Activated naive CD4-positive, alpha-beta T cell treated with anti-CD3 and anti-CD28 coated beads for 36 hours (primary cell): ENCODE measurements at regions not wholly inside any gene's neighbourhood (a gene's known extent, or its start where the extent isn't known, plus 50 kb on each side); places are given as distances from the start of the nearest gene placed in this dataset.

Source experiments
- CTCF ChIA-PET: fragments of 350-600 bp; sonication (Branson Sonifier 250); formaldehyde crosslinking; loops from one replicate; lab custom pipeline; 2021; ENCODE audit warnings: antibody characterized with exemption; lab: Charles Lee
- DNase-seq: peaks from one replicate; pipeline ENCODE4 v3.0.0-alpha.2; 2020
- H3K27ac Mint-ChIP-seq: one replicate; pipeline ENCODE4 v1.8.0; 2021; ENCODE audit warnings: mild to moderate bottlenecking, mixed read lengths
- H3K27me3 Mint-ChIP-seq: one replicate; pipeline ENCODE4 v1.8.0; 2021; ENCODE audit warnings: low read depth, mixed read lengths
- H3K36me3 Mint-ChIP-seq: one replicate; pipeline ENCODE4 v1.8.0; 2021; ENCODE audit warnings: low read depth, mixed read lengths
- H3K4me1 Mint-ChIP-seq: one replicate; pipeline ENCODE4 v1.8.0; 2021; ENCODE audit warnings: low read depth, mixed read lengths
- H3K4me3 Mint-ChIP-seq: one replicate; pipeline ENCODE4 v1.8.0; 2021; ENCODE audit warnings: mild to moderate bottlenecking, moderate library complexity, mixed read lengths
- H3K9me3 Mint-ChIP-seq: one replicate; pipeline ENCODE4 v1.8.0; 2021; ENCODE audit warnings: mixed read lengths
- intact Hi-C: fragments of 100-400 bp; cut with micrococcal nuclease; formaldehyde crosslinking; loops from one replicate; pipeline ENCODE4 v1.15.1; 2023

DNA sequence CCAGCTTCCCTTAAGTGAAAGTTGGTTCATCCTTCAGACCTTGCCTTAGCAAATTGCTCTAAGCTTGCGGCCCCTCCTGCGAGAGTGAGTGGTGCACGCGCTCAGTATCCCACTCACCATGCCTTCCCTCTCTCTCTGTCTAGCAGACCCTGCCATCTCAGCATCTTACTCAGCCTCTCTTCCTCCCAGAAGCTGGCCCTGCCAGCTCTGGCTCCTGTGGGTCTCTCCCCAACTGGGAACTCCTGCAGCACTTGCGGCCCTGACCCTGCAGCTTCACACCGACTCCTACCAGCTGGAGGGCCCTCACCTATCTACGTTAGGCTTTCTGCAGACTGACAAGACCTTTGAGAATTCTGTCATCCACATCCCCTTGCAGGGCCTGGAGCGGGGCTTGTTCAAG lies 286.1 kb upstream of the TLE3 start:
- H3K9me3 Mint-ChIP-seq, result peaks cover 4% of the 10 kb centered on the region
- intact Hi-C loops, result no loop called here
- H3K36me3 Mint-ChIP-seq, result no peaks in the 10 kb centered on the region
- no peak overlapping the region for H3K4me3 Mint-ChIP-seq
- no peaks in the 10 kb centered on the region for H3K4me1 Mint-ChIP-seq
- no peak overlapping the region for H3K27ac Mint-ChIP-seq
- DNase-seq, result no peak
- CTCF ChIA-PET, result interaction anchor here (1.3 to 1.5 kb wide), 2 partner anchors 81 to 104 kb away, joined by 3 to 4 read pairs; no protein-coding TSS in a partner anchor
- no peaks in the 10 kb centered on the region for H3K27me3 Mint-ChIP-seq

- H3K27ac Mint-ChIP-seq, result no peak overlapping the region
- H3K36me3 Mint-ChIP-seq, result no peaks in the 10 kb centered on the region
- peaks cover 4% of the 10 kb centered on the region for H3K9me3 Mint-ChIP-seq
Observed at GRCh38 chr15:70382762-70383458, 285.2 kb upstream of the TLE3 start.

GRCh38 chr15:70382009-70382749 lies 284.5 kb upstream of the TLE3 start:
- DNase-seq, result no peak
- intact Hi-C loops, result no loop called here
- Mint-ChIP-seq H3K9me3 (peaks cover 4% of the 10 kb centered on the region), H3K27me3 (no peaks in the 10 kb centered on the region), H3K4me1 (no peaks in the 10 kb centered on the region), H3K4me3 (no peak overlapping the region), H3K36me3 (no peaks in the 10 kb centered on the region), H3K27ac (no peak overlapping the region)
- CTCF ChIA-PET, result no interaction called here

More at GRCh38 chr15:70382762-70383458, 285.2 kb upstream of the TLE3 start:
- no peaks in the 10 kb centered on the region for H3K4me1 Mint-ChIP-seq
- no peak overlapping the region for H3K4me3 Mint-ChIP-seq
- no peak for DNase-seq
- intact Hi-C loops, result no loop called here
- CTCF ChIA-PET, result interaction anchor here (1.3 kb wide), 1 partner anchor 82 kb away, joined by 3 read pairs; no protein-coding TSS in a partner anchor
- H3K27me3 Mint-ChIP-seq, result no peaks in the 10 kb centered on the region

GRCh38 chr15:70379938-70380883 lies 282.5 kb upstream of the TLE3 start:
- intact Hi-C loops, result no loop called here
- Mint-ChIP-seq H3K27me3 (peaks cover 5% of the 10 kb centered on the region), H3K27ac (no peak overlapping the region), H3K9me3 (peaks cover 4% of the 10 kb centered on the region), H3K4me1 (no peaks in the 10 kb centered on the region), H3K4me3 (no peak overlapping the region), H3K36me3 (no peaks in the 10 kb centered on the region)
- DNase-seq, result no peak
- CTCF ChIA-PET, result interaction anchor here (0.6 to 1.1 kb wide), 2 partner anchors 50 to 128 kb away, joined by 3 to 4 read pairs; no protein-coding TSS in a partner anchor

GRCh38 chr15:70379134-70379533 lies 281.4 kb upstream of the TLE3 start:
- H3K27me3 Mint-ChIP-seq, result peaks cover 5% of the 10 kb centered on the region
- no peak overlapping the region for H3K27ac Mint-ChIP-seq
- H3K4me3 Mint-ChIP-seq, result no peak overlapping the region
- H3K9me3 Mint-ChIP-seq, result peaks cover 4% of the 10 kb centered on the region
- no peaks in the 10 kb centered on the region for H3K36me3 Mint-ChIP-seq
- intact Hi-C loops, result no loop called here
- CTCF ChIA-PET, result no interaction called here
- no peak for DNase-seq
- no peaks in the 10 kb centered on the region for H3K4me1 Mint-ChIP-seq

- Mint-ChIP-seq H3K36me3 (no peaks in the 10 kb centered on the region), H3K27me3 (peaks cover 5% of the 10 kb centered on the region), H3K27ac (no peak overlapping the region), H3K4me1 (no peaks in the 10 kb centered on the region), H3K4me3 (no peak overlapping the region), H3K9me3 (peaks cover 4% of the 10 kb centered on the region)
- CTCF ChIA-PET, result no interaction called here
- no peak for DNase-seq
- intact Hi-C loops, result no loop called here
Observed at GRCh38 chr15:70378126-70379031, 280.7 kb upstream of the TLE3 start.

DNA sequence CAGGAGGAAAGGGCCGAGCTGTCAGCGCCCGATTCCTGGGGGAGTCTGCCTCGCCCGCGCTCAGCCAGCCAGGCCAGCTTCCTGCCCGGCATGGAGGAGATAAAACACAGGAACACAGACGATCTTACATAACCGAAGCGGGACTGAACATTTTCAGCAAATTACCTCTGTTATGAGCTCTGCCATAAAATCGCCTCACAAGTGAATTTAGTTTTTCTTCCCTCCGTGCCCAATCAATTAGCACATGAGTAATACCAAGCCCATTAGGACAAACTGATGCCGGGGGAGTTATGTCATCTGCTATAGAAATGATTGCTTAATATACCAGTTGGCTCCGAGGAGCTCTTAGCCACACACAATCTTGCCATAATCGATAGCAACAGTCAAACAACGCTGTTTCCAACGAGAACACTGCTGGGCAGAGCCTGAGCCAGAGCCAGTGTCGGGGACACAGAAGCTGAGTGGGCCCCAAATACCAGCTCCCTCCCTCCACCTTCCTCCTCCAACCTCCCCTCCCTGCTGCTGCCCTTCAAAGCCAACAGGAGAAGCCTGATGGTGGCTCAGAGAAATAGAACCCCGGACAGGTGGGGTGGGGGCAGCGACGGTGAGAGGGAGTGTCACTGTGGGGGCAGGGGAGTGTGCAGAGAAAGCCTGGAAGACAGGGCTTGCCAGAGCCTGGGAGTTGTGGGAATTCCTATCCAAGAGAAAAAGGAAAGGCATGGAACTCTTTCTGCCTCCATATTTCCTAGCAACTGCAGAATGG lies 279.4 kb upstream of the TLE3 start:
- H3K27ac Mint-ChIP-seq, result no peak overlapping the region

DNA sequence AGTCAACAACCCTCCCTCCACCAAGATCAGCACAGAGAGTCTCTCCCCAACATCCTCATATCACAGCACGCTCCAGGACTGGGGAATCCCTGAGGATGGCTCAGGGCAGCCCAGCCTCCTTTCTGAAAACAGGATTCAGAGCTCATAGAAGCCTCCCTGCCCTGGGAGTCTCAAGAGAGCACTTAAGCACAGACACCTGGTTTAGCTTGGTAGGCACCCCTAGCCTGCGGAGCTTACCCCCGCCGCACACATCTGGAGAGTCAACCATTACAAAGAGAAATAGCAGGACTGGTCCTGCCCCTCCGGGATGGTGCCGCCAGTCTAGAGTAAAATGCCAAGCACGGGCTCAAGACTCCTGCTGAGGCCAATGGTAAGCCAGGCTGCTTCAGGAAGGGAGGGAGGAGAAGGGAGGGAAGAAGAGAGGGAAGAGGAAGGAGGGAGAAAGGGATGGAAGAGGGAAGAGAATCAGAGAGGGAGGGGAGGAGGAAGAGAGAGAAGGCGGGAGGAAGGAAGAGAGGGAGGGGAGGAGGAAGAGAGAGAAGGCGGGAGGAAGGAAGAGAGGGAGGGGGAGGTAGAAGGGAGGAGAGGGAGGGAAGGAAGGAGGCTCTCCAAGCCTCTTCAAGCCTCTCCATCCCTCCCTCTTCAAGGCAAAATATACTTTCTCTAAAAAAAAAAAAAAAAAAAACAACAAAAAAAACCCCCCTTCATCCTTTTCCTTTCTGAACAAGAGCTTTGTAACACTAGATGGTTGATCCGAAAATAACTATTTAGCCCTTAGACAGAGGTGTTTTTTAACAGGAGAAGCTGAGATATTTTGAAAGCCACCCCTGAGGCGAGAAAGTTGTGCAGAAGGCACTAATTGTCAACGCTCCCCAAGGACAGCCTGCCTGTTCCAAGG lies 278.6 kb upstream of the TLE3 start:
- CTCF ChIA-PET, result interaction anchor here (0.6 to 1.1 kb wide), 5 partner anchors 90 to 316 kb away, joined by 3 to 5 read pairs (median 3); no protein-coding TSS in a partner anchor
- Mint-ChIP-seq H3K27me3 (peaks cover 5% of the 10 kb centered on the region), H3K4me1 (no peaks in the 10 kb centered on the region), H3K9me3 (no peaks in the 10 kb centered on the region), H3K27ac (no peak overlapping the region), H3K4me3 (no peak overlapping the region), H3K36me3 (no peaks in the 10 kb centered on the region)
- intact Hi-C loops, result no loop called here
- DNase-seq, result no peak

More for the DNA sequence above, 279.4 kb upstream of the TLE3 start:
- H3K36me3 Mint-ChIP-seq, result no peaks in the 10 kb centered on the region
- H3K4me3 Mint-ChIP-seq, result no peak overlapping the region
- CTCF ChIA-PET, result interaction anchor here (0.6 to 1.0 kb wide), 4 partner anchors 90 to 317 kb away, joined by 3 to 4 read pairs (median 3); no protein-coding TSS in a partner anchor
- no peak for DNase-seq
- intact Hi-C loops, result no loop called here
- peaks cover 4% of the 10 kb centered on the region for H3K9me3 Mint-ChIP-seq
- H3K4me1 Mint-ChIP-seq, result no peaks in the 10 kb centered on the region
- peaks cover 5% of the 10 kb centered on the region for H3K27me3 Mint-ChIP-seq

- H3K36me3 Mint-ChIP-seq, result no peaks in the 10 kb centered on the region
- CTCF ChIA-PET, result interaction anchor here (1.1 kb wide), 1 partner anchor 91 kb away, joined by 5 read pairs; no protein-coding TSS in a partner anchor
- no peaks in the 10 kb centered on the region for H3K9me3 Mint-ChIP-seq
Observed at GRCh38 chr15:70375586-70375985, 277.9 kb upstream of the TLE3 start.

GRCh38 chr15:70375006-70375431 lies 277.3 kb upstream of the TLE3 start:
- Mint-ChIP-seq H3K4me1 (no peaks in the 10 kb centered on the region), H3K4me3 (no peak overlapping the region), H3K27ac (no peak overlapping the region), H3K27me3 (peaks cover 9% of the 10 kb centered on the region), H3K36me3 (no peaks in the 10 kb centered on the region), H3K9me3 (no peaks in the 10 kb centered on the region)
- intact Hi-C loops, result no loop called here
- no peak for DNase-seq
- CTCF ChIA-PET, result interaction anchor here (1.1 kb wide), 1 partner anchor 92 kb away, joined by 5 read pairs; no protein-coding TSS in a partner anchor

More at GRCh38 chr15:70375586-70375985, 277.9 kb upstream of the TLE3 start:
- DNase-seq, result no peak
- Mint-ChIP-seq H3K4me1 (no peaks in the 10 kb centered on the region), H3K4me3 (no peak overlapping the region), H3K27me3 (peaks cover 5% of the 10 kb centered on the region), H3K27ac (no peak overlapping the region)
- intact Hi-C loops, result no loop called here
